Aorta (tissue), 5 donors: ENCODE measurements at regions not wholly inside any gene's neighbourhood (a gene's known extent, or its start where the extent isn't known, plus 50 kb on each side); places are given as distances from the start of the nearest gene placed in this dataset.
"Not testable (repeated sequence)": the region's sequence is repeated elsewhere in the genome, so short reads cannot be mapped to it uniquely, and the experiment has no call there.

Experiments
- ATAC-seq: fragments of 200-7000 bp; cut with Tn5 transposase; one replicate; pipeline ENCODE4 v1.9.1; 2022; ENCODE audit warnings: moderate library complexity; ENCODE audit not compliant: low FRiP score
- DNase-seq, 2 donors: peaks; one replicate each; pipeline ENCODE4 v3.0.0-alpha.2; 2020
- H3K27ac ChIP-seq, 2 donors: one replicate each; pipeline ENCODE4 v1.5.1; 2013; ENCODE audit warnings: low read length in 2 of 2, mild to moderate bottlenecking in 2 of 2, moderate library complexity in 2 of 2, control low read depth in 1 of 2, inconsistent platforms in 1 of 2, low read depth in 1 of 2
- H3K27me3 ChIP-seq, 2 donors: one replicate each; pipeline ENCODE4 v1.6.1; 2013; ENCODE audit warnings: control low read depth in 1 of 2, low read length in 1 of 2, mild to moderate bottlenecking in 1 of 2, moderate library complexity in 1 of 2; ENCODE audit not compliant: insufficient read depth in 2 of 2, control insufficient read depth in 1 of 2
- H3K36me3 ChIP-seq, 2 donors: one replicate each; pipeline ENCODE4 v1.6.1; 2013; ENCODE audit warnings: control low read depth in 1 of 2, low read length in 1 of 2, mild to moderate bottlenecking in 1 of 2; ENCODE audit not compliant: insufficient read depth in 2 of 2, control insufficient read depth in 1 of 2
- H3K4me1 ChIP-seq, 2 donors: one replicate each; pipeline ENCODE4 v1.6.1; 2013; ENCODE audit warnings: low read length in 2 of 2, control low read depth in 1 of 2, mild to moderate bottlenecking in 1 of 2, moderate library complexity in 1 of 2; ENCODE audit not compliant: insufficient read depth in 2 of 2, control insufficient read depth in 1 of 2
- H3K4me3 ChIP-seq, 2 donors: one replicate each; pipeline ENCODE4 v1.5.1; 2013; ENCODE audit warnings: low read length in 2 of 2, control low read depth in 1 of 2, mild to moderate bottlenecking in 1 of 2
- H3K9me3 ChIP-seq: one replicate; pipeline ENCODE4 v1.6.1; 2013; ENCODE audit warnings: mild to moderate bottlenecking, low read length; ENCODE audit not compliant: control insufficient read depth
- WGBS, 2 donors: extraction: QIAGEN DNeasy Blood & Tissue Kit; methylation state at CpG; one replicate each; pipeline ENCODE4 v1.1.7; 2013; 5-methylcytosine and 5-hydroxymethylcytosine counted together
- intact Hi-C, 2 donors: fragments of 100-400 bp; cut with DNase I; formaldehyde crosslinking; loops; one replicate each; pipeline versions ENCODE4 v1.14.2 to v1.15.0; 2022
- donor health status: healthy with polysubstance abuse.
- donor health status: Bipolar disorder and iron deficiency.
- donor health status: DM: no; HTN: no; CAD: no.
- donor health status: DM: no; HTN: no; CAD: no.
- donor health status: DM: yes; HTN: yes; CAD: no.

GRCh38 chr21:13854638-13855037, 245.1 kb downstream of the POTED start:
- H3K4me3 ChIP-seq: no peak overlapping the region
- H3K9me3 ChIP-seq: no peaks in the 10 kb centered on the region
- no peaks in the 10 kb centered on the region for H3K27me3 ChIP-seq
- 78 to 85% methylated on average over 7 of the region's 7 CpGs for WGBS, 2 donors
- H3K4me1 ChIP-seq: no peaks in the 10 kb centered on the region
- no peaks in the 10 kb centered on the region for H3K36me3 ChIP-seq
- no peak overlapping the region for H3K27ac ChIP-seq
- DNase-seq: no peak
- no peak for ATAC-seq
- intact Hi-C loops: no loop called here

- ATAC-seq, H3K27ac ChIP-seq, DNase-seq, intact Hi-C loops, H3K4me1 ChIP-seq, H3K36me3 ChIP-seq, H3K27me3 ChIP-seq, H3K9me3 ChIP-seq, H3K4me3 ChIP-seq: not testable (repeated sequence)
- 67 to 83% methylated on average over 7 of the region's 7 CpGs for WGBS, 2 donors
These were observed 241.2 kb downstream of the POTED start for GRCh38 chr21:13850808-13851207.

DNA sequence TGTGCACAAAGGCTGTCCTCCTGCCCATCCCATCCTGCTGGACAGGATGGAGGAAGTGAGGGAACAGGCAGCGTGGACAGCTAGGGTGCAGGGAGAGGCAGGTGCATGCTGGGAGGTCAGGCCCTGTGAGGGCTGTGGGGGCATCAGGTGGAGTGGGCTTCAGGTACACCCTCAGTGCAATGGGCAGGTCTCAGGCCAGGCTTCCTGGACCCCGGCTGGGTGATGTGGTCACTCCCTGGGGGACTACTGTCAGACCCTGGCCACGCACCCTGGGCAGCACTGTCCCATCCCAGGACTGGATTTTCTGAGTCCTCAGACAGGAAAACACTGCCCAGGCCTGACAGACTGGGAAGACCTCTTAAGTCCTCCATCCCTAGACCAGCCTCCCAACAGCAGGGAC, 239.9 kb downstream of the POTED start:
- intact Hi-C loops, H3K27ac ChIP-seq, H3K36me3 ChIP-seq, ATAC-seq, H3K4me1 ChIP-seq, DNase-seq, H3K9me3 ChIP-seq, H3K4me3 ChIP-seq, H3K27me3 ChIP-seq: not testable (repeated sequence)
- 41 to 74% methylated on average over 3 of the region's 3 CpGs for WGBS, 2 donors

DNA sequence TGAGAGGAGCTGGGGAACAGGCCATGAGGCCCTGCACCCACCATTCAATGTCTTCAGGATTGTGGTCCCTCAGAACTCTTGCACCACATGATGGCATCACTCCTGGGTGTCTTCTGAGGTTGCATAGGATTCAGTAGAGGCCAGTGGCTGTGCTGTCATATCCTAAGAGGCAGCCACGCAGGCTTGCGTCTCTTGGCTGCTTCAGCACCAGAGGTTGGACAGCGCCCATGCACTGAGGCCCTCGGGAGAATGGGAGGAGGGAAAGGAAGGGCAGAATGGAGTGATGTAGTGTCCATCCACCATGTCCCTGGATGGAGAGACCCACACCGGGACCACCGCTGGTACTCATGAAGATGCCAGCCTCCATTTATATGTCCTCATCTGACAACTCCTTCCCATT, 237.1 kb downstream of the POTED start:
- H3K4me1 ChIP-seq, H3K36me3 ChIP-seq, H3K9me3 ChIP-seq, DNase-seq, ATAC-seq, H3K27me3 ChIP-seq, H3K27ac ChIP-seq, H3K4me3 ChIP-seq, intact Hi-C loops: not testable (repeated sequence)
- WGBS, 2 donors: 50 to 55% methylated on average over 6 of the region's 6 CpGs

- H3K27ac ChIP-seq, H3K27me3 ChIP-seq, intact Hi-C loops, H3K9me3 ChIP-seq, H3K36me3 ChIP-seq, ATAC-seq, H3K4me3 ChIP-seq, H3K4me1 ChIP-seq, DNase-seq: not testable (repeated sequence)
- WGBS, 2 donors: 65 to 79% methylated on average over 6 of the region's 6 CpGs
These were observed 235.0 kb downstream of the POTED start for GRCh38 chr21:13844574-13844973.

DNA sequence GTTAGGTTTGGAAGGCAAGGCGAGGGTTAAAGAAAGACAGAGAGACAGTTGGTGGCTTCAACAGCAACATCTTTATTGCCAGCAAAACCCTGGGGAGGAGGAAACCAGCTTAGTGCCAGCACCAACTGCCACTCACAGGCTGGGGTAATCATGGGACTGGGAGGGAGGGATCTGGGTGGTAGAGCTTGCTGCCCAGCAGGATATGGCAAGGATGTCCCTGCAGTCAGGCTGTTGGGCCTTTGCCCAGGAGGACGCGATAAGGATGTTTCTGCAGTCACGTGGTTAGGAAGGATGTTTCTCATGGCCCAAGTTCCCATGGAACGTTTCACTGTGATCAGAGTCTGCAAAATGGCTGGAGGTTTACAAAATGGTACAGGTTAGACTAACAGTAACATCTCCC, 233.5 kb downstream of the POTED start:
- intact Hi-C loops: not testable (repeated sequence)

GRCh38 chr21:13827666-13828065, 218.1 kb downstream of the POTED start:
- H3K27ac ChIP-seq, H3K9me3 ChIP-seq, intact Hi-C loops, H3K36me3 ChIP-seq, H3K4me3 ChIP-seq, DNase-seq, H3K4me1 ChIP-seq, H3K27me3 ChIP-seq, ATAC-seq: not testable (repeated sequence)
- WGBS, 2 donors: 88 to 89% methylated on average over 19 of the region's 19 CpGs

More for the DNA sequence above, 233.5 kb downstream of the POTED start:
- not testable (repeated sequence) for H3K4me1 ChIP-seq, H3K36me3 ChIP-seq, ATAC-seq, H3K4me3 ChIP-seq, H3K9me3 ChIP-seq, H3K27me3 ChIP-seq, DNase-seq, H3K27ac ChIP-seq
- WGBS, 2 donors: 52 to 57% methylated on average over 3 to 5 of the region's 5 CpGs

- WGBS, 2 donors: 83 to 87% methylated on average over 18 of the region's 18 CpGs
- no peak overlapping the region for H3K27ac ChIP-seq
- no peak for ATAC-seq
These were observed 217.6 kb downstream of the POTED start for GRCh38 chr21:13827201-13827600.

GRCh38 chr21:13826511-13826910, 216.9 kb downstream of the POTED start:
- H3K36me3 ChIP-seq, H3K4me1 ChIP-seq, H3K27ac ChIP-seq, ATAC-seq, H3K9me3 ChIP-seq, H3K27me3 ChIP-seq, H3K4me3 ChIP-seq, DNase-seq, intact Hi-C loops: not testable (repeated sequence)
- 82 to 86% methylated on average over 15 of the region's 15 CpGs for WGBS, 2 donors

More at GRCh38 chr21:13827201-13827600, 217.6 kb downstream of the POTED start:
- no peaks in the 10 kb centered on the region for H3K36me3 ChIP-seq
- intact Hi-C loops: no loop called here
- no peak overlapping the region for H3K4me3 ChIP-seq
- H3K27me3 ChIP-seq: no peaks in the 10 kb centered on the region
- no peaks in the 10 kb centered on the region for H3K4me1 ChIP-seq
- H3K9me3 ChIP-seq: peaks cover 2% of the 10 kb centered on the region
- DNase-seq: no peak
